Panc1 (cell line): ENCODE measurements at regions not wholly inside any gene's neighbourhood (a gene's known extent, or its start where the extent isn't known, plus 50 kb on each side); places are given as distances from the start of the nearest gene placed in this dataset.

Experiments
- ATAC-seq: fragments of 200-7000 bp; cut with Tn5 transposase; 2 replicates; pipeline ENCODE4 v1.9.1; 2020; ENCODE audit warnings: mild to moderate bottlenecking, moderate library complexity
- BruUV-seq: library from RNA; stranded (reverse); fragments of 400-500 nt; replicated peaks from 2 replicates; lab custom pipeline; 2021; lab: Mats Ljungman, UMichigan
- CTCF ChIA-PET: fragments of 300-600 bp; sonication (Branson Sonifier 250); formaldehyde crosslinking; loops from one replicate; lab custom pipeline; 2022; ENCODE audit warnings: antibody characterized with exemption; lab: Charles Lee
- POLR2A ChIA-PET: fragments of 300-600 bp; sonication (Branson Sonifier 250); formaldehyde crosslinking; loops from one replicate; lab custom pipeline; 2022; ENCODE audit warnings: antibody characterized with exemption; lab: Charles Lee
- DNase-seq: peaks from one replicate; pipeline ENCODE4 v3.0.0-alpha.2; 2010; ENCODE audit warnings: low read depth, low spot score
- H3K27ac ChIP-seq: 2 replicates; pipeline ENCODE4 v1.5.1; 2011; ENCODE audit warnings: mild to moderate bottlenecking, low read length, inconsistent platforms
- H3K27me3 ChIP-seq: fragments of 200-500 bp; sonication (Bioruptor generic); 2 replicates; pipeline ENCODE4 v1.6.0; 2014; ENCODE audit warnings: low read length, inconsistent platforms; ENCODE audit not compliant: control insufficient read depth, insufficient read depth
- H3K36me3 ChIP-seq: fragments of 200-500 bp; sonication (Bioruptor generic); 2 replicates; pipeline ENCODE4 v1.5.1; 2014; ENCODE audit warnings: inconsistent platforms, mild to moderate bottlenecking, low read length, moderate library complexity; ENCODE audit not compliant: control insufficient read depth, insufficient read depth
- H3K4me1 ChIP-seq: 2 replicates; pipeline ENCODE4 v1.5.1; 2011; ENCODE audit warnings: inconsistent platforms, mild to moderate bottlenecking, low read length, moderate library complexity; ENCODE audit not compliant: control insufficient read depth, insufficient read depth
- H3K4me3 ChIP-seq, 2 experiments: 2 replicates each; pipeline ENCODE4 v1.5.1; 2011 to 2012; ENCODE audit warnings: low read depth in 2 of 2, low read length in 2 of 2, mild to moderate bottlenecking in 2 of 2, inconsistent platforms in 1 of 2, moderate library complexity in 1 of 2
- H3K9me3 ChIP-seq: fragments of 200-500 bp; sonication (Bioruptor generic); 2 replicates; pipeline ENCODE4 v1.5.1; 2014; ENCODE audit warnings: low read depth, mild to moderate bottlenecking, inconsistent platforms, low read length, moderate library complexity; ENCODE audit not compliant: control insufficient read depth, insufficient read depth
- POLR2AphosphoS5 ChIP-seq: IDR thresholded peaks from 2 replicates; pipeline ENCODE4 v1.6.1; 2012; ENCODE audit warnings: mild to moderate bottlenecking, low read depth, low read length, moderate library complexity
- REST ChIP-seq, 2 experiments: IDR thresholded peaks; 2 replicates each; pipeline ENCODE4 v1.6.1; 2011 to 2012; ENCODE audit warnings: low read depth in 2 of 2, control low read depth in 1 of 2, low read length in 1 of 2, mild to moderate bottlenecking in 1 of 2, moderate library complexity in 1 of 2; ENCODE audit not compliant: insufficient read depth in 1 of 2
- SIN3A ChIP-seq: IDR thresholded peaks from 2 replicates; pipeline ENCODE4 v1.6.1; 2012; ENCODE audit warnings: low read depth, mild to moderate bottlenecking, low read length, moderate library complexity, borderline replicate concordance; ENCODE audit not compliant: insufficient read depth
- TCF7L2 ChIP-seq: IDR thresholded peaks from 2 replicates; pipeline ENCODE4 v1.6.1; 2011; ENCODE audit warnings: mild to moderate bottlenecking, low read depth, low read length, inconsistent platforms
- in situ Hi-C: cut with HindIII; loops from 2 replicates; pipeline ENCODE4 v1.10.0; 2016; ENCODE audit warnings: low sequenced_read_pairs, low pct_unique_long_range_greater_than_20kb
- intact Hi-C: fragments of 100-400 bp; cut with micrococcal nuclease; formaldehyde crosslinking; loops from one replicate; pipeline ENCODE4 v1.10.0; 2022; ENCODE audit not compliant: unreplicated experiment
- TF ChIP-seq, protein P1 (sequence below): fragments of 450-650 bp; IDR thresholded peaks from 2 replicates; pipeline ENCODE4 v1.5.1; 2017; ENCODE audit warnings: mild to moderate bottlenecking

GRCh38 chr1:170471398-170472053 lies 60.4 kb upstream of the GORAB start:
- no TSS peak for BruUV-seq
- in situ Hi-C loops, result no loop called here

DNA sequence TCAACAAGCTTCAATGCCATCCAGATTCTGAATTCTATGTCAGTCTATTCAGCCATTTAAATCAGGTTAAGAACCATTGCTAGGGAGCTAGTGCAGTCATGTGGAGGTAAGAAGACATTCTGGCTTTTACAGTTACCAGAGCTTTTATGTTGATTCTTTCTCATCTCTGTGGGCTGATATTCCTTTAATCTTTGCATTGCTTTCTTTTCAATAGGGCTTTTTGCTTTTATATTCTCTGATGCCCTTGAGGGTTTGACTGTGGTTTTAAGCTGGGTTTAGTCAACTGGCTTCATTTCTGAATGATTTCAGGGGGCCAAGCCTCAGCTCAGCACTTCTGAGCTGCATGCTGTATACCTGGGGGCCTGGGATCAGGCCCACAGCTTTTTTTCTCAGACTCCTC lies 51.0 kb upstream of the GORAB start:
- ChIA-PET CTCF (no interaction called here), POLR2A (no interaction called here)
- Histone ChIP-seq H3K9me3 (no peaks in the 10 kb centered on the region), H3K27me3 (no peaks in the 10 kb centered on the region), H3K27ac (no peak overlapping the region), H3K36me3 (no peaks in the 10 kb centered on the region), H3K4me3 (no peak overlapping the region), H3K4me1 (no peaks in the 10 kb centered on the region)
- BruUV-seq, result no TSS peak
- TF ChIP-seq POLR2AphosphoS5 (no peak), TCF7L2 (no peak), SIN3A (no peak), REST (IDR thresholded peaks at IDR 0.05; ENCODE audit: insufficient read depth in 1 of 2, low read depth in 2 of 2, low read length in 1 of 2) (no peak)
- TF ChIP-seq, protein P1, sequence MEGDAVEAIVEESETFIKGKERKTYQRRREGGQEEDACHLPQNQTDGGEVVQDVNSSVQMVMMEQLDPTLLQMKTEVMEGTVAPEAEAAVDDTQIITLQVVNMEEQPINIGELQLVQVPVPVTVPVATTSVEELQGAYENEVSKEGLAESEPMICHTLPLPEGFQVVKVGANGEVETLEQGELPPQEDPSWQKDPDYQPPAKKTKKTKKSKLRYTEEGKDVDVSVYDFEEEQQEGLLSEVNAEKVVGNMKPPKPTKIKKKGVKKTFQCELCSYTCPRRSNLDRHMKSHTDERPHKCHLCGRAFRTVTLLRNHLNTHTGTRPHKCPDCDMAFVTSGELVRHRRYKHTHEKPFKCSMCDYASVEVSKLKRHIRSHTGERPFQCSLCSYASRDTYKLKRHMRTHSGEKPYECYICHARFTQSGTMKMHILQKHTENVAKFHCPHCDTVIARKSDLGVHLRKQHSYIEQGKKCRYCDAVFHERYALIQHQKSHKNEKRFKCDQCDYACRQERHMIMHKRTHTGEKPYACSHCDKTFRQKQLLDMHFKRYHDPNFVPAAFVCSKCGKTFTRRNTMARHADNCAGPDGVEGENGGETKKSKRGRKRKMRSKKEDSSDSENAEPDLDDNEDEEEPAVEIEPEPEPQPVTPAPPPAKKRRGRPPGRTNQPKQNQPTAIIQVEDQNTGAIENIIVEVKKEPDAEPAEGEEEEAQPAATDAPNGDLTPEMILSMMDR, result no peak
- in situ Hi-C loops (no loop called here), intact Hi-C loops (no loop called here)
- ATAC-seq, result no peak
- no peak for DNase-seq

More at GRCh38 chr1:170471398-170472053, 60.4 kb upstream of the GORAB start:
- no peaks in the 10 kb centered on the region for H3K36me3 ChIP-seq
- H3K27ac ChIP-seq, result no peak overlapping the region
- intact Hi-C loops, result no loop called here
- H3K27me3 ChIP-seq, result no peaks in the 10 kb centered on the region
- ATAC-seq (no peak), DNase-seq (no peak)
- ChIA-PET CTCF (no interaction called here), POLR2A (no interaction called here)
- H3K4me1 ChIP-seq, result no peaks in the 10 kb centered on the region
- TF ChIP-seq POLR2AphosphoS5 (no peak), REST (IDR thresholded peaks at IDR 0.05; ENCODE audit: insufficient read depth in 1 of 2, low read depth in 2 of 2, low read length in 1 of 2) (no peak), TCF7L2 (no peak), SIN3A (no peak)
- TF ChIP-seq, protein P1, result no peak
- no peaks in the 10 kb centered on the region for H3K9me3 ChIP-seq
- H3K4me3 ChIP-seq, result no peak overlapping the region
